KMS-11 (cell line): ENCODE measurements at regions not wholly inside any gene's neighbourhood (a gene's known extent, or its start where the extent isn't known, plus 50 kb on each side); places are given as distances from the start of the nearest gene placed in this dataset.

Experiments used
- H2AFZ ChIP-seq: fragments of 200-600 bp; sonication (generic); 2 replicates; pipeline ENCODE4 v1.6.1; 2016; ENCODE audit warnings: antibody characterized with exemption, mixed run types, low read depth
- H3K27ac ChIP-seq: fragments of 200-600 bp; sonication (generic); 2 replicates; pipeline ENCODE4 v1.6.1; 2016; ENCODE audit warnings: mild to moderate bottlenecking, mixed run types
- H3K27me3 ChIP-seq: fragments of 200-600 bp; sonication (generic); 2 replicates; pipeline ENCODE4 v1.6.1; 2017; ENCODE audit warnings: mild to moderate bottlenecking, low read depth, mixed run types, moderate library complexity; ENCODE audit not compliant: insufficient read depth
- H3K36me3 ChIP-seq: fragments of 200-600 bp; sonication (generic); 2 replicates; pipeline ENCODE4 v1.6.1; 2017; ENCODE audit warnings: mild to moderate bottlenecking, mixed run types; ENCODE audit not compliant: insufficient read depth
- H3K4me1 ChIP-seq: fragments of 200-600 bp; sonication (generic); 2 replicates; pipeline ENCODE4 v1.6.1; 2016; ENCODE audit warnings: mild to moderate bottlenecking, low read depth, mixed run types; ENCODE audit not compliant: poor library complexity, severe bottlenecking
- H3K4me2 ChIP-seq: fragments of 200-600 bp; sonication (generic); 2 replicates; pipeline ENCODE4 v1.7.0; 2016; ENCODE audit warnings: mild to moderate bottlenecking, mixed run types
- H3K4me3 ChIP-seq: fragments of 200-600 bp; sonication (generic); IDR thresholded peaks from 2 replicates; pipeline ENCODE4 v1.6.1; 2017; ENCODE audit warnings: low read depth, low read length, mixed read lengths; ENCODE audit not compliant: insufficient read depth
- H3K79me2 ChIP-seq: fragments of 200-600 bp; sonication (generic); 2 replicates; pipeline ENCODE4 v1.6.1; 2016; ENCODE audit warnings: low read depth, mixed run types; ENCODE audit not compliant: insufficient read depth
- H3K9ac ChIP-seq: fragments of 200-600 bp; sonication (generic); 2 replicates; pipeline ENCODE4 v1.6.1; 2016; ENCODE audit warnings: mild to moderate bottlenecking, mixed run types
- H4K20me1 ChIP-seq: fragments of 200-600 bp; sonication (generic); 2 replicates; pipeline ENCODE4 v1.6.1; 2016; ENCODE audit warnings: mild to moderate bottlenecking, mixed run types; ENCODE audit not compliant: insufficient read depth
- CTCF ChIP-seq: fragments of 200-600 bp; sonication (generic); conservative IDR thresholded peaks from 2 replicates; pipeline ENCODE4 v1.6.1; 2017; ENCODE audit warnings: low read depth, mild to moderate bottlenecking, antibody characterized with exemption, low read length, moderate library complexity, mixed read lengths

- Histone ChIP-seq H3K4me3 (no peak overlapping the region), H3K27ac (no peak overlapping the region), H4K20me1 (no peaks in the 10 kb centered on the region), H3K4me1 (no peaks in the 10 kb centered on the region), H2AFZ (no peak overlapping the region), H3K4me2 (no peak overlapping the region), H3K36me3 (no peaks in the 10 kb centered on the region), H3K27me3 (no peaks in the 10 kb centered on the region), H3K79me2 (no peaks in the 10 kb centered on the region), H3K9ac (no peak overlapping the region)
- no peak for TF ChIP-seq CTCF
Measured at GRCh38 chr6:22072949-22073348, 223.9 kb downstream of the PRL start.

DNA sequence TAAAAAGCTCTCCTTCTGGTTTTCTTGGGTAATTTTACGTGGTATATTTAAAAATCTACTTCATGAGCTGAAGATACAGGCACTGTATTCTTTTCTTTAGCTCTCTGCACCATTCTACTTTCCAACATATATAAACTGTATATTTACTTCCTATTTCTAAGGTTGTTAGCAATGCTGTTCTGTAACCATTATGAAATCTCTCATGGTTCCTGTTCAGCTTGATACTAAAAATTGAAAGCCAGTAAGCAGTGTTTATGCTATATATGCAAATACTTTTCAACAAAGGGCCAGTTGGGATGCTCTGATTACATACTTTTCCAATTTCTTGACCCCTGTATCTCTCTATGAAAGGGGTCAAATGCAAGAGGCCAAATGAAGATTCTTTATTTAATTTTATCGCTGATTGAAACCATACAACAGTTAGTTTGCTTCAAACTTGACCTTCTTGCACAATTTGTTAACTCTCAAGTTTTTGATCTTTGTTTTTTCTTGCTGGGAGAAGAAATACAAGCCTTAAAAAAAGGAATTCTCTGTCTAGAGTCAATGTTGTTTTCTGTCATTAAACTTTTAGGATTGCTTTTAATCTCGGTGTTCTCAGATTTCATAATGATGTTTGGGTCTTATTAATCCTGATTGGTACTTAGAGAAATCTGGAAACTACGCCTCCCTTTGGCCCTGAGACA, 223.2 kb downstream of the PRL start:
- Histone ChIP-seq H3K9ac (no peak overlapping the region), H3K4me3 (no peak overlapping the region), H3K27me3 (no peaks in the 10 kb centered on the region), H3K4me2 (no peak overlapping the region), H2AFZ (no peak overlapping the region), H3K79me2 (no peaks in the 10 kb centered on the region), H3K4me1 (no peaks in the 10 kb centered on the region), H3K36me3 (no peaks in the 10 kb centered on the region), H3K27ac (no peak overlapping the region), H4K20me1 (no peaks in the 10 kb centered on the region)
- no peak for TF ChIP-seq CTCF

- Histone ChIP-seq H3K27ac (no peak overlapping the region), H2AFZ (no peak overlapping the region), H3K4me3 (no peak overlapping the region), H3K36me3 (no peaks in the 10 kb centered on the region), H4K20me1 (no peaks in the 10 kb centered on the region), H3K4me2 (no peak overlapping the region), H3K4me1 (no peaks in the 10 kb centered on the region), H3K79me2 (no peaks in the 10 kb centered on the region), H3K27me3 (no peaks in the 10 kb centered on the region), H3K9ac (no peak overlapping the region)
- no peak for TF ChIP-seq CTCF
Measured at GRCh38 chr6:22078288-22078687, 218.5 kb downstream of the PRL start.

GRCh38 chr6:22078802-22079545, 217.9 kb downstream of the PRL start:
- H3K4me2 ChIP-seq = no peak overlapping the region
- no peak overlapping the region for H3K27ac ChIP-seq
- H3K27me3 ChIP-seq = no peaks in the 10 kb centered on the region
- H3K4me1 ChIP-seq = no peaks in the 10 kb centered on the region
- H3K36me3 ChIP-seq = no peaks in the 10 kb centered on the region
- H3K9ac ChIP-seq = no peak overlapping the region
- no peaks in the 10 kb centered on the region for H3K79me2 ChIP-seq
- no peak overlapping the region for H3K4me3 ChIP-seq
- TF ChIP-seq CTCF = no peak
- no peaks in the 10 kb centered on the region for H4K20me1 ChIP-seq
- H2AFZ ChIP-seq = no peak overlapping the region
